Ishikawa (cell line): ENCODE measurements at regions not wholly inside any gene's neighbourhood (a gene's known extent, or its start where the extent isn't known, plus 50 kb on each side); places are given as distances from the start of the nearest gene placed in this dataset.

Experiments used
- CEBPB ChIP-seq: IDR thresholded peaks from 2 replicates; pipeline ENCODE4 v1.6.1; 2012
- CREB1 ChIP-seq: IDR thresholded peaks from 2 replicates; pipeline ENCODE4 v1.6.1; 2012; ENCODE audit warnings: low read depth
- EP300 ChIP-seq: IDR thresholded peaks from 2 replicates; pipeline ENCODE4 v1.6.1; 2012; ENCODE audit warnings: borderline replicate concordance
- FOXM1 ChIP-seq: IDR thresholded peaks from 2 replicates; pipeline ENCODE4 v1.6.1; 2012; ENCODE audit warnings: low read depth, borderline replicate concordance
- NFIC ChIP-seq: IDR thresholded peaks from 2 replicates; pipeline ENCODE4 v1.6.1; 2012
- RAD21 ChIP-seq: IDR thresholded peaks from 2 replicates; pipeline ENCODE4 v1.6.1; 2012; ENCODE audit warnings: low read depth
- TAF1 ChIP-seq: IDR thresholded peaks from 2 replicates; pipeline ENCODE4 v1.6.1; 2012; ENCODE audit warnings: low read depth, mild to moderate bottlenecking
- TCF12 ChIP-seq: IDR thresholded peaks from 2 replicates; pipeline ENCODE4 v1.6.1; 2012; ENCODE audit warnings: low read depth
- TEAD4 ChIP-seq: IDR thresholded peaks from 2 replicates; pipeline ENCODE4 v1.6.1; 2012
- YY1 ChIP-seq: IDR thresholded peaks from 2 replicates; pipeline ENCODE4 v1.6.1; 2012; ENCODE audit warnings: low read depth
- ZBTB7A ChIP-seq: IDR thresholded peaks from 2 replicates; pipeline ENCODE4 v1.6.1; 2012; ENCODE audit warnings: low read depth
- TF ChIP-seq, protein P1 (sequence below): IDR thresholded peaks from 2 replicates; pipeline ENCODE4 v1.6.1; 2012; ENCODE audit warnings: low read depth, mild to moderate bottlenecking
- TF ChIP-seq, protein P2 (sequence below): IDR thresholded peaks from 2 replicates; pipeline ENCODE4 v1.6.1; 2012
- TF ChIP-seq, protein P3 (sequence below): IDR thresholded peaks from 2 replicates; pipeline ENCODE4 v1.6.1; 2012

DNA sequence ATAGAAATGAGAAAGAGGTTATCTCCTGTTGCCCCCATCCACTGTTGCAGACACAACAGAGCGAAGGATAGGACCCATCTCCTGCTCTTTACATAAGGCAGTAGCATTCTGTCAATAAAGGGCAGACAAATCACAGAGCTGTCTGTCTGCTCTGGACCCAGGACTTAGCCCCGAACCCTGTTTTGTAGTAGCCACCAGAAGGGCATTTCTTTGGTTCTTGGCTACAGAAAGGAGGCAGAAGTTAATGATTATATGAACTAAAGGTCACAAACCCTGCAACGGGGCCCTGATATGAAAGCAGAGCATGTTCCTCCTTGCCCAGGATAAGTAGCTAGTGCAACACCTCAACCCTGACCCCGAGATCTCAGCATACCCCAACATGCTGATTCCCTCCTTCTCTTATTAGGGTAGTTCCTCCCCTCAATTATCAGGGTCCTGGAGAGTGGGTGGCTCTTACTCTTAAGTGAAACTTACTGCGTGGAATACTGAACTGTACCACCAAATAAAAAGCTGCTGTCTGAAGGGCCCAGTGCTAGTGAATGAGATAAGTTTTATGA lies 680.4 kb upstream of the SPRY2 start:
- TF ChIP-seq YY1: no peak
- TF ChIP-seq CREB1: no peak
- no peak for TF ChIP-seq RAD21
- TF ChIP-seq TEAD4: no peak
- TF ChIP-seq, protein P1, sequence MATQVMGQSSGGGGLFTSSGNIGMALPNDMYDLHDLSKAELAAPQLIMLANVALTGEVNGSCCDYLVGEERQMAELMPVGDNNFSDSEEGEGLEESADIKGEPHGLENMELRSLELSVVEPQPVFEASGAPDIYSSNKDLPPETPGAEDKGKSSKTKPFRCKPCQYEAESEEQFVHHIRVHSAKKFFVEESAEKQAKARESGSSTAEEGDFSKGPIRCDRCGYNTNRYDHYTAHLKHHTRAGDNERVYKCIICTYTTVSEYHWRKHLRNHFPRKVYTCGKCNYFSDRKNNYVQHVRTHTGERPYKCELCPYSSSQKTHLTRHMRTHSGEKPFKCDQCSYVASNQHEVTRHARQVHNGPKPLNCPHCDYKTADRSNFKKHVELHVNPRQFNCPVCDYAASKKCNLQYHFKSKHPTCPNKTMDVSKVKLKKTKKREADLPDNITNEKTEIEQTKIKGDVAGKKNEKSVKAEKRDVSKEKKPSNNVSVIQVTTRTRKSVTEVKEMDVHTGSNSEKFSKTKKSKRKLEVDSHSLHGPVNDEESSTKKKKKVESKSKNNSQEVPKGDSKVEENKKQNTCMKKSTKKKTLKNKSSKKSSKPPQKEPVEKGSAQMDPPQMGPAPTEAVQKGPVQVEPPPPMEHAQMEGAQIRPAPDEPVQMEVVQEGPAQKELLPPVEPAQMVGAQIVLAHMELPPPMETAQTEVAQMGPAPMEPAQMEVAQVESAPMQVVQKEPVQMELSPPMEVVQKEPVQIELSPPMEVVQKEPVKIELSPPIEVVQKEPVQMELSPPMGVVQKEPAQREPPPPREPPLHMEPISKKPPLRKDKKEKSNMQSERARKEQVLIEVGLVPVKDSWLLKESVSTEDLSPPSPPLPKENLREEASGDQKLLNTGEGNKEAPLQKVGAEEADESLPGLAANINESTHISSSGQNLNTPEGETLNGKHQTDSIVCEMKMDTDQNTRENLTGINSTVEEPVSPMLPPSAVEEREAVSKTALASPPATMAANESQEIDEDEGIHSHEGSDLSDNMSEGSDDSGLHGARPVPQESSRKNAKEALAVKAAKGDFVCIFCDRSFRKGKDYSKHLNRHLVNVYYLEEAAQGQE: no peak
- no peak for TF ChIP-seq CEBPB
- TF ChIP-seq, protein P2, sequence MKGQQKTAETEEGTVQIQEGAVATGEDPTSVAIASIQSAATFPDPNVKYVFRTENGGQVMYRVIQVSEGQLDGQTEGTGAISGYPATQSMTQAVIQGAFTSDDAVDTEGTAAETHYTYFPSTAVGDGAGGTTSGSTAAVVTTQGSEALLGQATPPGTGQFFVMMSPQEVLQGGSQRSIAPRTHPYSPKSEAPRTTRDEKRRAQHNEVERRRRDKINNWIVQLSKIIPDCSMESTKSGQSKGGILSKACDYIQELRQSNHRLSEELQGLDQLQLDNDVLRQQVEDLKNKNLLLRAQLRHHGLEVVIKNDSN: no peak
- TF ChIP-seq TAF1: no peak
- TF ChIP-seq, protein P3, sequence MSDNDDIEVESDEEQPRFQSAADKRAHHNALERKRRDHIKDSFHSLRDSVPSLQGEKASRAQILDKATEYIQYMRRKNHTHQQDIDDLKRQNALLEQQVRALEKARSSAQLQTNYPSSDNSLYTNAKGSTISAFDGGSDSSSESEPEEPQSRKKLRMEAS: no peak
- no peak for TF ChIP-seq FOXM1
- TF ChIP-seq EP300: no peak
- TF ChIP-seq ZBTB7A: no peak
- TF ChIP-seq NFIC: no peak
- TF ChIP-seq TCF12: no peak
